ENCODE measurements at regions not wholly inside any gene's neighbourhood (a gene's known extent, or its start where the extent isn't known, plus 50 kb on each side); places are given as distances from the start of the nearest gene placed in this dataset.

- TF ChIP-seq TERF1 (CRISPR knock-in tag; IDR thresholded peaks at IDR 0.05) = no peak
- no peak for TF ChIP-seq PRDM4 (CRISPR knock-in tag; IDR thresholded peaks at IDR 0.05; ENCODE audit: borderline replicate concordance)
- no peak for TF ChIP-seq KDM1A (CRISPR knock-in tag; IDR thresholded peaks at IDR 0.05)
- TF ChIP-seq MTF1 (CRISPR knock-in tag; IDR thresholded peaks at IDR 0.05) = no peak
- no peak for TF ChIP-seq ZNF253 (CRISPR knock-in tag; IDR thresholded peaks at IDR 0.05; ENCODE audit: borderline replicate concordance)
- no peak for TF ChIP-seq BRD4 (CRISPR knock-in tag; IDR thresholded peaks at IDR 0.05)
- no peak for TF ChIP-seq PREB (CRISPR knock-in tag; IDR thresholded peaks at IDR 0.05)
- TF ChIP-seq RBM39 (IDR thresholded peaks at IDR 0.05; ENCODE audit: low read depth, low read length, poor library complexity, severe bottlenecking) = no peak
These were observed 95.2 kb upstream of the KLF3 start (continued) for GRCh38 chr4:38568768-38569167.
